Gastrocnemius medialis (tissue), 4 donors: ENCODE measurements at regions not wholly inside any gene's neighbourhood (a gene's known extent, or its start where the extent isn't known, plus 50 kb on each side); places are given as distances from the start of the nearest gene placed in this dataset.

Source experiments
- ATAC-seq, 2 donors: fragments of 150-250 bp; one replicate each; pipeline ENCODE4 v1.9.1; 2016
- DNase-seq, 2 donors: peaks; one replicate each; pipeline ENCODE4 v3.0.0-alpha.2; 2019
- H3K27ac ChIP-seq, 4 donors: fragments of 200-600 bp; sonication (generic); 1 replicate in 1 of 4; 2 replicates in 3 of 4; pipeline ENCODE4 v1.5.1; 2016 to 2018; ENCODE audit warnings: mild to moderate bottlenecking in 2 of 4, moderate library complexity in 1 of 4
- H3K27me3 ChIP-seq, 3 donors: fragments of 200-600 bp; sonication (generic) in 2 of 3; 1 replicate in 1 of 3; 2 replicates in 2 of 3; pipeline versions ENCODE4 v1.5.1 to v1.6.0; 2016 to 2019; ENCODE audit warnings: mild to moderate bottlenecking in 1 of 3, moderate library complexity in 1 of 3
- H3K36me3 ChIP-seq, 2 donors: fragments of 200-600 bp; sonication (generic) in 1 of 2; one replicate each; pipeline ENCODE4 v1.5.1; 2017 to 2018
- H3K4me1 ChIP-seq, 2 donors: fragments of 200-600 bp; sonication (generic) in 1 of 2; one replicate each; pipeline ENCODE4 v1.5.1; 2016 to 2017; ENCODE audit warnings: mild to moderate bottlenecking in 2 of 2
- H3K4me3 ChIP-seq, 4 donors: fragments of 200-600 bp; sonication (generic) in 3 of 4; 1 replicate in 1 of 4; 2 replicates in 3 of 4; pipeline ENCODE4 v1.5.1; 2016 to 2019; ENCODE audit warnings: mild to moderate bottlenecking in 2 of 4
- H3K9me3 ChIP-seq, 3 donors: fragments of 200-600 bp; sonication (generic) in 2 of 3; 1 replicate in 1 of 3; 2 replicates in 2 of 3; pipeline ENCODE4 v1.5.1; 2016 to 2019
- POLR2A ChIP-seq, 2 donors: fragments of 450-650 bp; IDR thresholded peaks; one replicate each; pipeline ENCODE4 v1.6.1; 2017; ENCODE audit warnings: antibody characterized with exemption in 2 of 2, mild to moderate bottlenecking in 2 of 2, moderate library complexity in 2 of 2
- in situ Hi-C, 4 donors: fragments of 200-750 bp; cut with MboI; loops; one replicate each; pipeline versions ENCODE4 v1.15.0 to v1.8.0; 2017; ENCODE audit warnings: low sequenced_read_pairs in 4 of 4
- intact Hi-C: fragments of 100-400 bp; cut with DNase I; formaldehyde crosslinking; loops from one replicate; pipeline ENCODE4 v1.15.1; 2023; ENCODE audit warnings: low total_unique reads
- TF ChIP-seq, protein P1 (sequence below), 5 experiments: fragments of 450-650 bp in 3 of 5; fragments of 200-600 bp in 2 of 5; sonication (generic) in 2 of 5; IDR thresholded peaks in 4 of 5; conservative IDR thresholded peaks in 1 of 5; 1 replicate in 4 of 5; 2 replicates in 1 of 5; pipeline ENCODE4 v1.5.1; 2016 to 2019; ENCODE audit warnings: antibody characterized with exemption in 5 of 5, mild to moderate bottlenecking in 3 of 5, moderate library complexity in 3 of 5

DNA sequence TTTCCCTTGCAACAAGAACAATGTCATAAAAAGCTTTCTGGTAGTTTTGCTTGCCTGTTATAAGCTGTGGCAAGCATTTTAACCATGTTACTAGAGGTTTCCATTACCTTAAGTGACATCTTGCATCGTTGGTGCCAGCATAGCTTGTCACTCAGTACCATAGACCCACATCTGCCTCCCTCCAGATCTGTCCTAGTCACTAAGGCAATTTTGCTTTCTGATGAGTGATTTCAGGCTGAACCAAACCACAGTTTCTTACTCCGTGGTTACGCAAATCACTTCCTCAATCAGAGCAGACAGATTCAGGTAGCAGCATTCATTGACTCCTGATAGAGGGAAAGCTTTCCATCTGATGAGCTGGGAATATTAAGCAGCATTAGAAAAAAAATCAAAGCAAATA is 1057.5 kb upstream of the FAM98A start:
- no peak overlapping the region for H3K27ac ChIP-seq
- H3K36me3 ChIP-seq = no peaks in the 10 kb centered on the region
- no peak for DNase-seq
- TF ChIP-seq, protein P1, sequence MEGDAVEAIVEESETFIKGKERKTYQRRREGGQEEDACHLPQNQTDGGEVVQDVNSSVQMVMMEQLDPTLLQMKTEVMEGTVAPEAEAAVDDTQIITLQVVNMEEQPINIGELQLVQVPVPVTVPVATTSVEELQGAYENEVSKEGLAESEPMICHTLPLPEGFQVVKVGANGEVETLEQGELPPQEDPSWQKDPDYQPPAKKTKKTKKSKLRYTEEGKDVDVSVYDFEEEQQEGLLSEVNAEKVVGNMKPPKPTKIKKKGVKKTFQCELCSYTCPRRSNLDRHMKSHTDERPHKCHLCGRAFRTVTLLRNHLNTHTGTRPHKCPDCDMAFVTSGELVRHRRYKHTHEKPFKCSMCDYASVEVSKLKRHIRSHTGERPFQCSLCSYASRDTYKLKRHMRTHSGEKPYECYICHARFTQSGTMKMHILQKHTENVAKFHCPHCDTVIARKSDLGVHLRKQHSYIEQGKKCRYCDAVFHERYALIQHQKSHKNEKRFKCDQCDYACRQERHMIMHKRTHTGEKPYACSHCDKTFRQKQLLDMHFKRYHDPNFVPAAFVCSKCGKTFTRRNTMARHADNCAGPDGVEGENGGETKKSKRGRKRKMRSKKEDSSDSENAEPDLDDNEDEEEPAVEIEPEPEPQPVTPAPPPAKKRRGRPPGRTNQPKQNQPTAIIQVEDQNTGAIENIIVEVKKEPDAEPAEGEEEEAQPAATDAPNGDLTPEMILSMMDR (IDR thresholded peaks at IDR 0.05 in 4 of 5, conservative IDR thresholded peaks at IDR 0.05 in 1 of 5) = no peak
- TF ChIP-seq POLR2A (IDR thresholded peaks at IDR 0.05) = no peak
- no peak for ATAC-seq
- H3K4me3 ChIP-seq = no peak overlapping the region
- H3K9me3 ChIP-seq = no peaks in the 10 kb centered on the region
- H3K4me1 ChIP-seq = no peaks in the 10 kb centered on the region
- no peaks in the 10 kb centered on the region for H3K27me3 ChIP-seq
- in situ Hi-C loops = no loop called here
- intact Hi-C loops = no loop called here

GRCh38 chr2:34652636-34653035 is 1053.5 kb upstream of the FAM98A start:
- H3K27me3 ChIP-seq = no peaks in the 10 kb centered on the region
- H3K4me1 ChIP-seq = no peaks in the 10 kb centered on the region
- no peak overlapping the region for H3K27ac ChIP-seq
- no peaks in the 10 kb centered on the region for H3K36me3 ChIP-seq
- TF ChIP-seq POLR2A (IDR thresholded peaks at IDR 0.05) = no peak
- TF ChIP-seq, protein P1 (IDR thresholded peaks at IDR 0.05 in 4 of 5, conservative IDR thresholded peaks at IDR 0.05 in 1 of 5) = no peak
- ATAC-seq (no peak), DNase-seq (no peak)
- H3K4me3 ChIP-seq = no peak overlapping the region
- intact Hi-C loops (no loop called here), in situ Hi-C loops (no loop called here)
- no peaks in the 10 kb centered on the region for H3K9me3 ChIP-seq

GRCh38 chr2:34646901-34647300 is 1047.8 kb upstream of the FAM98A start:
- intact Hi-C loops (no loop called here), in situ Hi-C loops (no loop called here)
- H3K36me3 ChIP-seq = no peaks in the 10 kb centered on the region
- H3K4me1 ChIP-seq = no peaks in the 10 kb centered on the region
- H3K27ac ChIP-seq = no peak overlapping the region
- no peak for TF ChIP-seq POLR2A (IDR thresholded peaks at IDR 0.05)
- TF ChIP-seq, protein P1 (IDR thresholded peaks at IDR 0.05 in 4 of 5, conservative IDR thresholded peaks at IDR 0.05 in 1 of 5) = no peak
- DNase-seq (no peak), ATAC-seq (no peak)
- H3K4me3 ChIP-seq = no peak overlapping the region
- H3K27me3 ChIP-seq = no peaks in the 10 kb centered on the region
- no peaks in the 10 kb centered on the region for H3K9me3 ChIP-seq

- Histone ChIP-seq H3K9me3 (no peaks in the 10 kb centered on the region), H3K36me3 (no peaks in the 10 kb centered on the region), H3K4me1 (no peaks in the 10 kb centered on the region), H3K4me3 (no peak overlapping the region), H3K27ac (no peak overlapping the region), H3K27me3 (no peaks in the 10 kb centered on the region)
- TF ChIP-seq POLR2A (IDR thresholded peaks at IDR 0.05) = no peak
- TF ChIP-seq, protein P1 (IDR thresholded peaks at IDR 0.05 in 4 of 5, conservative IDR thresholded peaks at IDR 0.05 in 1 of 5) = no peak
- intact Hi-C loops (no loop called here), in situ Hi-C loops (no loop called here)
- DNase-seq (no peak), ATAC-seq (no peak)
Measured at GRCh38 chr2:34632327-34632726, 1033.2 kb upstream of the FAM98A start.

DNA sequence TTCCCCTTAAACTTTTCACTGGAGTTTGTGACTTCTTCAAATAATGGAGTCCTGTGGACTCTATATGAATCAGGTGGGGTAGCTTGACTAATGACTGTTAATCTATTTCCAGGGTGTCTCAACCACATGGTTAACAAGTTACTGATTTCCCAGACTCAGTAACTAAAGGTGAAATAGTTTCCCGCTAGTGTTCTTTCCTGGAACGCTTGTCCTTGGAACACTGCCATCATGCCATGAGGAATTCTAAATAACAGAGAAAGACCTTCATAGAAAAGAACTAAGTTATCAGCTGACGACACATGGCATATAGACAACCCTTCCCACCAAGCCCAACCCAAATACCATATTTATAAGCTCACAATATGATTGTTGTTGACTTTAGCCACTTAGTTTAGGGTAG is 1027.9 kb upstream of the FAM98A start:
- H3K36me3 ChIP-seq = no peaks in the 10 kb centered on the region
- no peaks in the 10 kb centered on the region for H3K4me1 ChIP-seq
- H3K27me3 ChIP-seq = no peaks in the 10 kb centered on the region
- DNase-seq (no peak), ATAC-seq (no peak)
- H3K9me3 ChIP-seq = no peaks in the 10 kb centered on the region
- intact Hi-C loops (no loop called here), in situ Hi-C loops (no loop called here)
- TF ChIP-seq POLR2A (IDR thresholded peaks at IDR 0.05) = no peak
- TF ChIP-seq, protein P1 (IDR thresholded peaks at IDR 0.05 in 4 of 5, conservative IDR thresholded peaks at IDR 0.05 in 1 of 5) = no peak
- H3K4me3 ChIP-seq = no peak overlapping the region
- H3K27ac ChIP-seq = no peak overlapping the region
